ENCODE measurements at regions not wholly inside any gene's neighbourhood (a gene's known extent, or its start where the extent isn't known, plus 50 kb on each side); places are given as distances from the start of the nearest gene placed in this dataset.

- 68 to 70% methylated on average over 13 to 15 of the region's 15 CpGs for WGBS, 2 donors
- Histone ChIP-seq H3K4me1 (ENCODE audit: control insufficient read depth in 1 of 2, insufficient read depth in 2 of 2, low read length in 2 of 2) (no peaks in the 10 kb centered on the region), H3K27ac (ENCODE audit: low read depth in 1 of 2, low read length in 2 of 2) (no peak overlapping the region), H3K36me3 (ENCODE audit: control insufficient read depth in 1 of 2, insufficient read depth in 2 of 2, low read length in 1 of 2) (no peaks in the 10 kb centered on the region), H3K9me3 (ENCODE audit: control insufficient read depth, low read length) (no peaks in the 10 kb centered on the region), H3K4me3 (ENCODE audit: low read length in 2 of 2) (no peak overlapping the region), H3K27me3 (ENCODE audit: control insufficient read depth in 1 of 2, insufficient read depth in 2 of 2, low read length in 1 of 2) (no peaks in the 10 kb centered on the region)
- DNase-seq (no peak), ATAC-seq (ENCODE audit: low FRiP score) (no peak)
- intact Hi-C loops (cut with DNase I): no loop called here
Measured at GRCh38 chr17:64775701-64776570, 113.8 kb upstream of the SMURF2 start.

- H3K9me3 ChIP-seq (ENCODE audit: control insufficient read depth, low read length): no peaks in the 10 kb centered on the region
- intact Hi-C loops (cut with DNase I): no loop called here
- H3K4me1 ChIP-seq (ENCODE audit: control insufficient read depth in 1 of 2, insufficient read depth in 2 of 2, low read length in 2 of 2): no peaks in the 10 kb centered on the region
- DNase-seq (no peak), ATAC-seq (ENCODE audit: low FRiP score) (no peak)
- H3K4me3 ChIP-seq (ENCODE audit: low read length in 2 of 2): no peak overlapping the region
- WGBS, 2 donors: 89 to 91% methylated on average over 10 of the region's 10 CpGs
- H3K36me3 ChIP-seq (ENCODE audit: control insufficient read depth in 1 of 2, insufficient read depth in 2 of 2, low read length in 1 of 2): no peaks in the 10 kb centered on the region
- H3K27ac ChIP-seq (ENCODE audit: low read depth in 1 of 2, low read length in 2 of 2): no peak overlapping the region
- no peaks in the 10 kb centered on the region for H3K27me3 ChIP-seq (ENCODE audit: control insufficient read depth in 1 of 2, insufficient read depth in 2 of 2, low read length in 1 of 2)
Measured at GRCh38 chr17:64774888-64775540, 112.9 kb upstream of the SMURF2 start.

GRCh38 chr17:64773836-64774761, 112.0 kb upstream of the SMURF2 start:
- no peaks in the 10 kb centered on the region for H3K36me3 ChIP-seq (ENCODE audit: control insufficient read depth in 1 of 2, insufficient read depth in 2 of 2, low read length in 1 of 2)
- no peak for DNase-seq
- intact Hi-C loops (cut with DNase I): no loop called here
- H3K9me3 ChIP-seq (ENCODE audit: control insufficient read depth, low read length): no peaks in the 10 kb centered on the region
- WGBS, 2 donors: 76 to 81% methylated on average over 18 of the region's 18 CpGs
- ATAC-seq (ENCODE audit: low FRiP score): no peak
- no peak overlapping the region for H3K27ac ChIP-seq (ENCODE audit: low read depth in 1 of 2, low read length in 2 of 2)
- H3K4me1 ChIP-seq (ENCODE audit: control insufficient read depth in 1 of 2, insufficient read depth in 2 of 2, low read length in 2 of 2): no peaks in the 10 kb centered on the region
- no peaks in the 10 kb centered on the region for H3K27me3 ChIP-seq (ENCODE audit: control insufficient read depth in 1 of 2, insufficient read depth in 2 of 2, low read length in 1 of 2)
- H3K4me3 ChIP-seq (ENCODE audit: low read length in 2 of 2): no peak overlapping the region

GRCh38 chr17:64773386-64773835, 111.3 kb upstream of the SMURF2 start:
- no peak overlapping the region for H3K4me3 ChIP-seq (ENCODE audit: low read length in 2 of 2)
- 88 to 91% methylated on average over 6 of the region's 6 CpGs for WGBS, 2 donors
- no peaks in the 10 kb centered on the region for H3K36me3 ChIP-seq (ENCODE audit: control insufficient read depth in 1 of 2, insufficient read depth in 2 of 2, low read length in 1 of 2)
- ATAC-seq (ENCODE audit: low FRiP score): no peak
- no peaks in the 10 kb centered on the region for H3K27me3 ChIP-seq (ENCODE audit: control insufficient read depth in 1 of 2, insufficient read depth in 2 of 2, low read length in 1 of 2)
- no peak for DNase-seq
- intact Hi-C loops (cut with DNase I): no loop called here
- H3K4me1 ChIP-seq (ENCODE audit: control insufficient read depth in 1 of 2, insufficient read depth in 2 of 2, low read length in 2 of 2): no peaks in the 10 kb centered on the region
- no peaks in the 10 kb centered on the region for H3K9me3 ChIP-seq (ENCODE audit: control insufficient read depth, low read length)
- H3K27ac ChIP-seq (ENCODE audit: low read depth in 1 of 2, low read length in 2 of 2): no peak overlapping the region

GRCh38 chr17:64772845-64773299, 110.8 kb upstream of the SMURF2 start:
- Histone ChIP-seq H3K27me3 (ENCODE audit: control insufficient read depth in 1 of 2, insufficient read depth in 2 of 2, low read length in 1 of 2) (no peaks in the 10 kb centered on the region), H3K4me3 (ENCODE audit: low read length in 2 of 2) (no peak overlapping the region), H3K36me3 (ENCODE audit: control insufficient read depth in 1 of 2, insufficient read depth in 2 of 2, low read length in 1 of 2) (no peaks in the 10 kb centered on the region), H3K27ac (ENCODE audit: low read depth in 1 of 2, low read length in 2 of 2) (no peak overlapping the region), H3K9me3 (ENCODE audit: control insufficient read depth, low read length) (no peaks in the 10 kb centered on the region), H3K4me1 (ENCODE audit: control insufficient read depth in 1 of 2, insufficient read depth in 2 of 2, low read length in 2 of 2) (no peaks in the 10 kb centered on the region)
- WGBS, 2 donors: 96 to 98% methylated on average over 6 of the region's 6 CpGs
- intact Hi-C loops (cut with DNase I): no loop called here
- DNase-seq (no peak), ATAC-seq (ENCODE audit: low FRiP score) (no peak)

- DNase-seq (no peak), ATAC-seq (ENCODE audit: low FRiP score) (no peak)
- no peaks in the 10 kb centered on the region for H3K9me3 ChIP-seq (ENCODE audit: control insufficient read depth, low read length)
- no peaks in the 10 kb centered on the region for H3K27me3 ChIP-seq (ENCODE audit: control insufficient read depth in 1 of 2, insufficient read depth in 2 of 2, low read length in 1 of 2)
- intact Hi-C loops (cut with DNase I): no loop called here
- H3K36me3 ChIP-seq (ENCODE audit: control insufficient read depth in 1 of 2, insufficient read depth in 2 of 2, low read length in 1 of 2): no peaks in the 10 kb centered on the region
- no peak overlapping the region for H3K4me3 ChIP-seq (ENCODE audit: low read length in 2 of 2)
- 88 to 92% methylated on average over 5 of the region's 5 CpGs for WGBS, 2 donors
- H3K27ac ChIP-seq (ENCODE audit: low read depth in 1 of 2, low read length in 2 of 2): no peak overlapping the region
- no peaks in the 10 kb centered on the region for H3K4me1 ChIP-seq (ENCODE audit: control insufficient read depth in 1 of 2, insufficient read depth in 2 of 2, low read length in 2 of 2)
Measured at GRCh38 chr17:64771980-64772844, 110.1 kb upstream of the SMURF2 start.

GRCh38 chr17:64769712-64770111, 107.6 kb upstream of the SMURF2 start:
- H3K27ac ChIP-seq (ENCODE audit: low read depth in 1 of 2, low read length in 2 of 2): no peak overlapping the region
- 97 to 98% methylated on average over 7 of the region's 7 CpGs for WGBS, 2 donors
- H3K4me3 ChIP-seq (ENCODE audit: low read length in 2 of 2): no peak overlapping the region
- no peaks in the 10 kb centered on the region for H3K4me1 ChIP-seq (ENCODE audit: control insufficient read depth in 1 of 2, insufficient read depth in 2 of 2, low read length in 2 of 2)
- H3K27me3 ChIP-seq (ENCODE audit: control insufficient read depth in 1 of 2, insufficient read depth in 2 of 2, low read length in 1 of 2): no peaks in the 10 kb centered on the region
- no peaks in the 10 kb centered on the region for H3K36me3 ChIP-seq (ENCODE audit: control insufficient read depth in 1 of 2, insufficient read depth in 2 of 2, low read length in 1 of 2)
- intact Hi-C loops (cut with DNase I): no loop called here
- H3K9me3 ChIP-seq (ENCODE audit: control insufficient read depth, low read length): no peaks in the 10 kb centered on the region
- ATAC-seq (ENCODE audit: low FRiP score) (no peak), DNase-seq (peak in 1 of 2 donors; percentile 26)

Data from aorta (tissue), 5 donors.